AG10803 (cell line): ENCODE measurements at regions not wholly inside any gene's neighbourhood (a gene's known extent, or its start where the extent isn't known, plus 50 kb on each side); places are given as distances from the start of the nearest gene placed in this dataset.

ENCODE experiments used
- DNase-seq: peaks from one replicate; pipeline ENCODE4 v3.0.0; 2010; ENCODE audit warnings: low read depth
- H3K4me3 ChIP-seq: 2 replicates; pipeline ENCODE4 v1.5.1; 2011; ENCODE audit warnings: mild to moderate bottlenecking, low read length, control low read depth
- CTCF ChIP-seq: conservative IDR thresholded peaks from 2 replicates; pipeline ENCODE4 v1.5.1; 2011; ENCODE audit warnings: mild to moderate bottlenecking, low read length, control low read depth, inconsistent platforms

GRCh38 chr12:116506697-116507064 is 52.5 kb upstream of the MAP1LC3B2 start:
- no peak for TF ChIP-seq CTCF
- no peak overlapping the region for H3K4me3 ChIP-seq
- no peak for DNase-seq

GRCh38 chr12:116508145-116509121 is 50.7 kb upstream of the MAP1LC3B2 start:
- no peak for TF ChIP-seq CTCF
- H3K4me3 ChIP-seq = peak overlapping the region; percentile 31
- DNase-seq = no peak
